ENCODE measurements at regions not wholly inside any gene's neighbourhood (a gene's known extent, or its start where the extent isn't known, plus 50 kb on each side); places are given as distances from the start of the nearest gene placed in this dataset.
"Not testable (repeated sequence)": the region's sequence is repeated elsewhere in the genome, so short reads cannot be mapped to it uniquely, and the experiment has no call there.

DNA sequence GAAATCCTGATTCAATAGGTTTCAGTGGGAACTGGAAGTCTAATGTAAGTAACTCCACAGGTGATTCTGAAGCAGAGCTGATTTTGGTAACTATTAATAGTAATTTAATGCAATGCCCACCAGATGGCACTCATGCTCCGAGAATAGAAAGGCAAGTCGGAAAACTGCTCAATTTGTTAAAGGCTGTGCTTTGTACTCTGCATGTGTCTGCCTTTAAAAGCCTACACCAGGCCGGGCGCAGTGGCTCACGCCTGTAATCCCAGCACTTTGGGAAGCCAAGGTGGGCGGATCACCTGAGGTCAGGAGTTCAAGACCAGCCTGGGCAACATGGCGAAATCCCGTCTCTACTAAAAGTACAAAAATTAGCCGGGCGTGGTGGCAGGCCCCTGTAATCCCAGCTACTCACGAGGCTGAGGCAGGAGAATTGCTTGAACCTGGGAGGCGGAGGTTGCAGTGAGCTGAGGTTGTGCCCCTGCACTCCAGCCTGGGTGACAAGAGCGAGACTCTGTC is 80.1 kb downstream of the OR13A1 start:
- not testable (repeated sequence) for H3K27me3 ChIP-seq (ENCODE audit: control insufficient read depth, insufficient read depth, low read length); H3K4me3 ChIP-seq (replicated peaks in 1 of 4; ENCODE audit: control extremely low read depth in 1 of 4, insufficient read depth in 1 of 4, low read depth in 3 of 4, low read length in 4 of 4); H3K4me2 ChIP-seq (ENCODE audit: extremely low read depth, insufficient read depth, low read length); H4K20me1 ChIP-seq (ENCODE audit: control insufficient read depth, extremely low read depth, insufficient read depth, low read length); H3K9ac ChIP-seq (ENCODE audit: insufficient read depth, low read length); H3K36me3 ChIP-seq (ENCODE audit: control insufficient read depth, insufficient read depth, low read length); H2AFZ ChIP-seq (ENCODE audit: low read length); H3K9me3 ChIP-seq (ENCODE audit: control insufficient read depth, insufficient read depth, low read depth, low read length); H3K27ac ChIP-seq (ENCODE audit: insufficient read depth, low read length); H3K79me2 ChIP-seq (ENCODE audit: control insufficient read depth, insufficient read depth, low read length); H3K4me1 ChIP-seq (ENCODE audit: control insufficient read depth, extremely low read depth, insufficient read depth, low read length)
- peak; percentile 41 to 54 for TF ChIP-seq CTCF (conservative IDR thresholded peaks at IDR 0.05 in 1 of 2, IDR thresholded peaks at IDR 0.05 in 1 of 2; ENCODE audit: low read depth in 1 of 2, low read length in 2 of 2)
- DNase-seq (ENCODE audit: low read depth in 2 of 2), result peak; percentile 65 to 67

- H2AFZ ChIP-seq (ENCODE audit: low read length), result no peak overlapping the region
- H3K4me1 ChIP-seq (ENCODE audit: control insufficient read depth, extremely low read depth, insufficient read depth, low read length), result no peaks in the 10 kb centered on the region
- no peak overlapping the region for H3K4me2 ChIP-seq (ENCODE audit: extremely low read depth, insufficient read depth, low read length)
- no peak overlapping the region for H3K9ac ChIP-seq (ENCODE audit: insufficient read depth, low read length)
- DNase-seq (ENCODE audit: low read depth in 2 of 2), result peak in 1 of 2 donors; percentile 10
- H3K36me3 ChIP-seq (ENCODE audit: control insufficient read depth, insufficient read depth, low read length), result no peaks in the 10 kb centered on the region
- H3K27me3 ChIP-seq (ENCODE audit: control insufficient read depth, insufficient read depth, low read length), result no peaks in the 10 kb centered on the region
- no peak overlapping the region for H3K4me3 ChIP-seq (replicated peaks in 1 of 4; ENCODE audit: control extremely low read depth in 1 of 4, insufficient read depth in 1 of 4, low read depth in 3 of 4, low read length in 4 of 4)
- TF ChIP-seq EZH2 (IDR thresholded peaks at IDR 0.05; ENCODE audit: low read length, missing control alignments) (no peak), CTCF (conservative IDR thresholded peaks at IDR 0.05 in 1 of 2, IDR thresholded peaks at IDR 0.05 in 1 of 2; ENCODE audit: low read depth in 1 of 2, low read length in 2 of 2) (no peak)
- H3K9me3 ChIP-seq (ENCODE audit: control insufficient read depth, insufficient read depth, low read depth, low read length), result no peaks in the 10 kb centered on the region
- no peak overlapping the region for H3K27ac ChIP-seq (ENCODE audit: insufficient read depth, low read length)
- H3K79me2 ChIP-seq (ENCODE audit: control insufficient read depth, insufficient read depth, low read length), result no peaks in the 10 kb centered on the region
- H4K20me1 ChIP-seq (ENCODE audit: control insufficient read depth, extremely low read depth, insufficient read depth, low read length), result no peaks in the 10 kb centered on the region
Observed at GRCh38 chr10:45235798-45236220, 79.6 kb downstream of the OR13A1 start.

- H3K4me3 ChIP-seq (replicated peaks in 1 of 4; ENCODE audit: control extremely low read depth in 1 of 4, insufficient read depth in 1 of 4, low read depth in 3 of 4, low read length in 4 of 4), result no peak overlapping the region
- H3K9me3 ChIP-seq (ENCODE audit: control insufficient read depth, insufficient read depth, low read depth, low read length), result no peaks in the 10 kb centered on the region
- H2AFZ ChIP-seq (ENCODE audit: low read length), result no peak overlapping the region
- DNase-seq (ENCODE audit: low read depth in 2 of 2), result no peak
- H4K20me1 ChIP-seq (ENCODE audit: control insufficient read depth, extremely low read depth, insufficient read depth, low read length), result no peaks in the 10 kb centered on the region
- no peak overlapping the region for H3K4me2 ChIP-seq (ENCODE audit: extremely low read depth, insufficient read depth, low read length)
- no peak overlapping the region for H3K27ac ChIP-seq (ENCODE audit: insufficient read depth, low read length)
- H3K4me1 ChIP-seq (ENCODE audit: control insufficient read depth, extremely low read depth, insufficient read depth, low read length), result no peaks in the 10 kb centered on the region
- no peaks in the 10 kb centered on the region for H3K27me3 ChIP-seq (ENCODE audit: control insufficient read depth, insufficient read depth, low read length)
- no peaks in the 10 kb centered on the region for H3K36me3 ChIP-seq (ENCODE audit: control insufficient read depth, insufficient read depth, low read length)
- TF ChIP-seq CTCF (conservative IDR thresholded peaks at IDR 0.05 in 1 of 2, IDR thresholded peaks at IDR 0.05 in 1 of 2; ENCODE audit: low read depth in 1 of 2, low read length in 2 of 2) (no peak), EZH2 (IDR thresholded peaks at IDR 0.05; ENCODE audit: low read length, missing control alignments) (no peak)
- no peaks in the 10 kb centered on the region for H3K79me2 ChIP-seq (ENCODE audit: control insufficient read depth, insufficient read depth, low read length)
- H3K9ac ChIP-seq (ENCODE audit: insufficient read depth, low read length), result no peak overlapping the region
Observed at GRCh38 chr10:45238896-45239295, 76.5 kb downstream of the OR13A1 start.

Measured in fibroblast of lung (primary cell).